Globus pallidus (tissue), 1 donor: ENCODE measurements at regions not wholly inside any gene's neighbourhood (a gene's known extent, or its start where the extent isn't known, plus 50 kb on each side); places are given as distances from the start of the nearest gene placed in this dataset.

ENCODE experiments used
- DNase-seq: peaks from one replicate; pipeline ENCODE4 v3.0.0-alpha.2; 2015; ENCODE audit warnings: low spot score

DNA sequence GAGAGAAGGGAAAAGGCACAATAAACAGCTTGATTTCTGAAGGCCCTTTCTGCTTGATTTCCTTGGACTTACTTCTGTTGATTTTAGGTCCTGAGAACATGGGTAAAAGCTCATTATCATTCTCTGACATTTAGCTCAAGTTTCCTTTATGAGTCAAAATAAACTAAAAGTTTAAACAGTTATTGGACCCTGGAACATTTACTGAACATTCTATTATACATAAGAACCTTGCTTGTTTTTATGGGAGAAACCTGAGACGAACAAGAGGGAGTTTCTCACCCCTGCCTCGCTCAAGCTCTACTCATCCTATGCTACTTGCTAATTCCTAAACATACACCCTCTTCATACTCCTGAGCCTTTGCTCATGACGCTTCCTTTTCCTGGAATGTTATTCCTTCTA, 538.3 kb upstream of the PKN2 start:
- DNase-seq, result no peak

DNA sequence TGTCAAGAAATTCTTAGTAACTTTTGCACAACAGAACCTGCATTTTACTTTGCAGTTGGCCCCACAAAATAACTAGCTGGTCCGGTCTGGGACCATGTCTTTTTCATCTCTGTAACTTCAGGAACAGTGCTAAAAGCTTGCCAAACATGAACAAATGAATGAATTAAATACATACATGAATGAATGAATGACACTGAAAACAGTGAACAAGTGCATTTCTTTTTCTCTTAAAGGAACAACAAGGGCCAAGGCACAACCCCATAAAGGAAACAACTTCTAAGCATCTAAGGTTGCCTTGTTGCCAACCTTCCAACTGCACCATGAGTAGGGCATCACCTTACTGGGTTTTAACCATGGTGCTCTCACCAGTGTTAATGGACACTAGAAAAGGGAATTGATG, 534.4 kb upstream of the PKN2 start:
- DNase-seq, result no peak

DNA sequence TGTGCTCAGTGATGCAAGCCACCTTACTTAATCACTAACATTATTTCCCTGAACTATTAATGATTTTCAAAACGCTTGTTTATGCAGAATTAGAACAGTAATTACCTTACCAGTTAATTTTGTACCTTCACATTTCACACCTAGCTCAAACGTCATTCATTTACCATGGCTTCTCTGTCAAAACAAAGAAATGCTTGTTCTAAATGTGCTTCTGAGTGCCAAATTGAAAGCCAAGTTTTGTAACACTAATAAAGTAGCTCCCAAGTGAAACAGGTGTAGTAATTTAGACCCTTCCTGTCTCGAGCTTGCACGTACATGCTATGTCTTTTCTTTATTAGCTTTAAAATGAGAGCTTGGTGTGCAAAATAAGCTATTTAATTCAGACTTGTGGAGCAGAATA, 533.7 kb upstream of the PKN2 start:
- DNase-seq, result no peak

DNA sequence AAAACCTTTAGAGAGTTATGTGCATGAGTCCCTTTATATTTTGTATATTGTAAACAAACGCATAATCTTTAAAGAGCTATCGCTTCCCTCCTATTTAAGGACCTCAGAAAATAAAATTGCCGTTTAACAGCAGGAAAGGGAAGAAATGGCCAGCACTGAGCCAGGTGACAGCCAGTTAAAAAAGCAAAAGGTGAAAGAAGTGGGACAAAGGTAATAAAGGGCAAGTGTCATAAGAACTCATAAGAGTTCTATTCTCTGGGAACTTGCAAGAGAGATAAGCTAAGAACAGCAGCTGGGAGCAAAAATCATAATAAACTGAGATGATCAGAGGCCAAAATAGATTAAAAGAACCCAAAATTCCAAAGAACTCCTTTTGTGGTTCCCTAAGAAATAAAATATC, 520.9 kb upstream of the PKN2 start:
- DNase-seq, result no peak

DNA sequence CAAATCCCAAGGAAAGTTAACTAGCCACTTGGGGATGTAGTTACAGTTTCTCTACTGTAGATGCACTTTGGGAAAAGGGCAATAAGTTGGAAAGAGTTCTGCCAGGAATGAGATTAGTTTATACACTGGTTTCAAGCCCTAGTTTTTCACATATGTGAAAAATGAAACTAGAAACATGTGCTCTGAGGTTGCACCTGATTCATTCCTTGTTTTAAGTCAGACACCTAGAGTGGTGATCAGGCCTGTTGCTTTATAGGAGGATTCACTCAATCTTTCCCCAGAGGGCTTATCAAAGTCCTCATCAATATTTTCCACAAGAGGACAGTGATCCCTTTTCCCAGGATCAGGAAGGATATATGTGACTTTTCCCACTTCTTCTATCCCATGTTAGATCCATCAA, 515.9 kb upstream of the PKN2 start:
- no peak for DNase-seq

DNA sequence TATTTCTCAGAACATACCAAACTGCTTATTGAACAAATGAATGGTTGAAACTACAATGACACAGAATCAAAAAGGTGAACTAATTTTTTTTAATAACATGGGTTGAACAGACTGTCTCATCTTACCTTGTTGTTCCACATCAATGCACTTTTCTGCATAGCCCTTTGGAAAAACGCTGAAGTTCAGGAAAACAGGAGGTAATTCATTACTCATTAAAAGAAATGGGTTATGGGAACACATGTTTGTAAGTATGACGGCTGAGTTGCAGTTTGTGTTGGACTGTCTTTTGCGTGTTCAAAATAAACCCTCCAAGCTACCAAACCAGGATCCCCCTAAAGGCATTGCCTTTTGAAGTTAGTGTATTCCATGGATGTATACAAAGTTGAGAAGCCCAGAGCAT, 514.9 kb upstream of the PKN2 start:
- no peak for DNase-seq

DNA sequence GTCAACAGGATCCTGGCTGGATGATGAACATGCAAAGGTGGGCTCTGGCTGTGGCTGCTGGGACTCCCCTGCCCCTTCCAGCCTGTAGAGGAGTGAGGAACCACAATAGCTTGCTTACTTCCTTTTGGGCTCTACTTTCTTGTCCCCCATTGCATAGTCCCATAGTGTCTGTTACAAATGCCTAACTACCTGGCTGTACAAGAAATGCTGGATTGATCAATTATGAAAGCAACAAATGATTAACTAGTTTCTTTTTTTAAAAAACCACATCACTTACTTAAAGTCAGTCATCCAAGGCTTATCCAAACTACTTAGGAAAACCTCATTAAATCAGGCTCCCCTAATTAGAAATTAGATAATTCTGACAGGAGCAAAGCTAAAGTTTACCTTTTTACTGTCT, 514.1 kb upstream of the PKN2 start:
- DNase-seq, result no peak

DNA sequence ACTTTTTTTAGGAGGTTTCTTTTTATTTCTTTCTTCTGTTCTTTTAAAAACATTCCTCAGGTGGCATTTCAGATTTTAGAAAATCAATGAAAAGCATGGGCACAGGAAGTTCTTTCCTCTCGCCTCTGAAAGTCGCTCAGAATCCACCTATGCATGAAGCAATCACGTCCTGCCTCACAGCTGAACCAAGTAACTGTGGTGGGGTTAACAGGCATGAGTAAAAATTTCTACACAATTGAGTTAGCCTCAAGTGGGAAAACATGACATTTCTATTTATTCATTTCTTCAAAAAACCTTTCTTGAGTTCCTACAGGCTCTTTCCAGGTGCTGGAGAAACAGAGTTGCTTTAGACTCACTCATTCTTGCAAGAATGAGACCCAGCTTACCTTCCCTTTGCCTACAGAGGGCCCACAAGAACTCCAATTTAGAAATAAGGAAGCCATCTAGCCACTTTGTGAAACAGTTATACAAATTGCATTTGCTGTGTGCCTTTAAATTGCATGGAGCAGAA, 508.9 kb upstream of the PKN2 start:
- DNase-seq, result no peak

DNA sequence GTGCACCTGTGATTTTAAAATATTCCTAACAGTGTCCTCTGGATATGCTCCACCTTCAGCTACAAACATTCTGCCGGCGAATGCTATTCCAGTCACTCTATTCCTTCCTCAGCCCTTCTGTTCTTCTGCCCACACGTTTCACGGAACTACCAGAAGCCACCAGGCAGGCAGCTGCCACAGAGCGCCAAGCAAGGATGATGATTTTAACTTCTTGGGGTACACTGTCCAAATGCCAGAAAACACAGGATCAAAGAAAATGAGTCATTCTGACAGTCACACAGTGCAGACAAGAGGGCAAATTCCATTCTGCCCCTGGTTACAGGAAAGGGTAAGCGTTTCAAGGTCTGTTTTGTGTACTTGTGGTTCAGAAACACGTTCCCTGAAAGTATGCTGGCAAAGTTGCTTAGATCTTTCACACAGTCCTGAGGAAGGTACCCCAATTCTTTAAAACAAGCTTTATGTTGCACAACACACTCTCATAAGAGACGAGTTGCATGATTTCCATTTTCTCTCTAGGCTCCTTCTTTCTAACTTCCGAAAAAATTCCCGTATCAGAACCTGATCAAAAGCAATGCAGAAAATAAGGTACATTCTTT, 508.3 kb upstream of the PKN2 start:
- DNase-seq, result no peak

DNA sequence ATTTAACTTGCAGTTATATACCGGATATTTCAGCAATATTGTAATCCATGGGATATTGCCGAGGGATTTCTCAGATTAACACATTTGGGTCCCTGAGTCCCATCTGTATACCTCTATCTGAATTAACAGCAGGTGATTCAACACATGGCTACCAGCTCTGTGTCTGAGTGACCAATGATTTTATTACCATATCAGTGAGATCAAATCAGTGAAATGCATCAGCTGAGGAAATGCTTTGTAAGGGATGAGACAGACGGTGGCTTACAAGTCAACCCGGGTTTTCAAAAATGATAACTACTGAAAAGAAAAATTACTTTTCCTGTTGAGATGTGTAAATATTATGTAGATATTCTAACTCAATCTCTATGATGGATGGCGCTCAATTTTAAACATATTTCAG, 504.1 kb upstream of the PKN2 start:
- no peak for DNase-seq

DNA sequence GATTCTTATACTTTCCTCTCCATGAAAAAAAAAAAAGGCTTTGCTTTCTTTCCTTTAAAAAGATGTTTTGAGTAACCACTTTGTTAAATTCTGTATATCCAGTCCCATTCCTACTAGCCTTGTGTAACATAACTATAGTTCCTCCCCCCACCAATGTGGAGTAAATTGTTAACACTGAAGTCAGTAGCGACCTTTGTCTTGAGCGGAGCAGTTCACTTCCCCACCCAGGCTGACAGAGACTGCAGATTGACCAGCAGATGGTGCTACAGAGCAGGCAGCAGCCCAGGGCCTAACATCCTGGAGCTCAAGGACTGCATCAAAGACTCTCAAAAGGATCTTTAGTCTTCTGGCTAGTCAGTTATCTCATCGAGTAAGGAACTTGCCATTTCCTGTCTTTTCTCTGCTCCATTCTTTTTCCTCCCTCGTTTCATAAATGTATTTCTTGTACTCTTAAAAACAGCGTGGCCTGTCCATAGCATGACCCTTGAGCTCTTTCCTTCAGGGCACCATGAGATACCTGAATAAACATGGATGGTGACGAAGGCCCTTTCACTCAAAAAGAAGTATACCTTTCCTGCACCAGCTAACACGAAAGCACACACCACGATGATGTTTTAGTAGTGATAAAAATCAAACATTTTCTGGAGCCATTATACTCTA, 503.5 kb upstream of the PKN2 start:
- peak; percentile 80 for DNase-seq

DNA sequence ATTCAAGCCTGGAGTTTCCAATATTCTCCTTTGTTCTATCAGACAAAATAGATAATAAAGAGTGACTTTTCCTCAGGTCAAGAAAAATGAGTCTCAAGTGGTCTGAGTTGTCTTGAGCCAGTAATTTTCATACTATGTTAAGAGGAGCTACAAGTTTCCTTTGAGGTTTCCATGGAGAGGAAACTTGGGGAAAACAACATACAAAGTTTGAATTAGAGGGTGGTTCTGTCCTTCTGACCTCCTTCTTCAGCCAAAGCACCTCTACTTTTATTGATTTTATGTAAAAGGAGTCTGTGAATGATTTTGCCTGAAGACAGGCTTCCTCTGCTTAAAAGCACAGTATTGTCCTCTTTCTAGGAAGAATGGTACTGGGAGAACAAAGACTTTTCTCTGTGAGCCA, 497.2 kb upstream of the PKN2 start:
- DNase-seq, result no peak

DNA sequence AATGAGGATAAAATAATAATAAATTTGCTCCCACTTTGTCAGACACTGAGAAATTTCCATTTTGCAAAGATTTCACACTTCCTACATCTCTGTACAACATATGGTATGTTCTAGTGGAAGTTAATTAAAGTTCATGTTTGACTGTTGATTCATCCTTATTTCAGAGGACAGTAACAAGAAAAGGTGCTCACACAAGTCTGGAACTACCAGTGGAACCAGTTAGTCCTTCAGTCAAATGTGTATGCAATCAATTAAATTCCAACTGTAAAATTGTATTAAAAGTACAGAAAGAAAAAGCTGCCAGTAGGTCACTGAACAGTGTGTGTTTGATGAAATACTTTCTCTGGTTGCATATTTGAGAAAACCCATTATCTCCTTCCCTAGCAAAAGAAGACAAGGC, 496.0 kb upstream of the PKN2 start:
- DNase-seq, result no peak

DNA sequence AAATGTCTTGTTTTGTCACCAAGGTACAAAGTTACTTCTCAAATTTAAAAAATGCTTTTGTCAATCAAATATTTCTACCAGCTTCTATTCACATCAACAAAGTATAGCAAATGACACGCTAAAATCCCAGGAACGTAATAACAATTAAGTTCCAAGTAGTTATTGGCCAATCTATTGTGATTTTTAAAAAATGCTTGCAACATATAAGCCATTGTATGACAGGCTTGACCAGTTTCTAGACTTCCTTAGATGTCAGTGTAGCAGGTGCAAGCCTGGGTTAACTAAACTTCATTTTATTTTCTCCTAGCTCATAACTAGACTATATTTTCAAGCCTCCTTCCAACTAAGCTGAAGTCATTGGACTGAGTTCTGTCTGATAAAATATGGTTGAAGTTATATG, 494.5 kb upstream of the PKN2 start:
- DNase-seq, result no peak

DNA sequence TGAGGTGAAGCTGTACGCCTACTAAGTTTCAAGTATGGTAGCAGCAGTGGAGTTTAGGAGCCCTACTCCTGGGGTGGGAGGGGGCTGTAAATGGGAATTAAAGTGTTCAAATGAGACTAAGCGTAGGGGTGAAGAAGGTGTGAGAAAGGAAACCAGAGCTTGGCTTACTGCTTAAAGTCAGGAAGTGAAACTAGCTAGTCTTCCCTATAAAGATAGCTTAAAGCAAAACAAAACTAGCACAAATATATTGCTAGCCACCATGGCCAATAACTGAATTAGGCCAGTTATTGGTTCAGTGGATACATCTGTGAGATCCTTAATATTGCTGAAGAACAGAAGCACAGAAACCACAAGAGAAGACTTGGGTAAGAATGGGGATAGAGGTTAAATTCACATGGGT, 492.2 kb upstream of the PKN2 start:
- no peak for DNase-seq

DNA sequence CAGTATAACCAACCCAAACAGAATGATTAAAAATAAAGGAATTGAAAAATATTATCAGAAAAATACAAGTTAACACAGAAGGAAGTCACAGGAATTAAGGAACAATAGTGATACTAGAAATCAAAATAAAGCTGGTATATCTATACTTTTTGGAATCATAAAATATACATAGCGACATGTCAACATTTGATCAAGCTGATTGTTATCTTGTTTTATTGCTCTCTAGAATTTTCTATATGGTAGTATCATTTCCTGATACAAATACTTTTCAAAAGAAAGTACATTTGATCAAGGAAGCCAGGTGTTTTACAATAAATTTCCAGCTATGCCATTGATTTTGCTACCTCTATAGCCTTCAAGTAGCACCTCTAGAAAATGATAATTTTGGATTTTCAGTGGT, 489.5 kb upstream of the PKN2 start:
- no peak for DNase-seq

DNA sequence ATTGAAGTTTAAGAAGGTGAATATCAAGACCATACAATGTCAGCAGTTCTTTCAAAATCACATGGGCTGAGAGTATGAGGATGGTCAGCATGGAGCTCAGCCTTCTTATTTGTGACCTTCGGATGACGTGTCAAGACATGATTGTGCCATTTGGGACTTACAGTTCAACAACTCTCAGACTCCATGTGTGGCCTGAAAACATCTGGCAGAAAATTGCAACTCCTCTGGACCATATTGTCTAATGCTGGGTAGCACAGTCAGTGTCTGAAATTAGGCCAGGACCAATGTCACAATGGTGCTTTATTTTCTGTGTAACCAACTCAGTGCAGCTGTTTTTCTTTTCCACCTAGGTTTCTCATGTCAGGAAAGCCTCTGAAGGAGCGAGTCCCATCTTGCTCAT, 483.5 kb upstream of the PKN2 start:
- DNase-seq, result no peak

DNA sequence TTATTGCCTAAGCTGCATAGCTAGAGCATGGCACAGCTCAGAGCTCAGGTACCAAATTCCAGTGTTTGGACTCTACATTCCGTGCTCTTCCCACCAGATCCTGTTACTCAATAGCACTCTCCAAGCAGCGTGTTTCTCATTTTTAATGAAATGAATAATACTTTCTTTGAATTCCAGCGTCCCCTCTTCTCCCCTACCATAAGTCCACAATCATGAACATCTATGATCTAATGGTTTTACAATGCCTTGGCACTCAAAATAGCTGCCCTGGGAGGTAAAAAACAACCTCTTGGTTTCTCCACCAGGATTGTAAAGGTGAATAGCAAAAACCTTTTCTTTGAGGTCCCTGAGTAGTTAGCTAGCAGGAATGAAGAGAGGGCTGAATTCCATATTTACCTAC, 480.0 kb upstream of the PKN2 start:
- DNase-seq, result no peak

DNA sequence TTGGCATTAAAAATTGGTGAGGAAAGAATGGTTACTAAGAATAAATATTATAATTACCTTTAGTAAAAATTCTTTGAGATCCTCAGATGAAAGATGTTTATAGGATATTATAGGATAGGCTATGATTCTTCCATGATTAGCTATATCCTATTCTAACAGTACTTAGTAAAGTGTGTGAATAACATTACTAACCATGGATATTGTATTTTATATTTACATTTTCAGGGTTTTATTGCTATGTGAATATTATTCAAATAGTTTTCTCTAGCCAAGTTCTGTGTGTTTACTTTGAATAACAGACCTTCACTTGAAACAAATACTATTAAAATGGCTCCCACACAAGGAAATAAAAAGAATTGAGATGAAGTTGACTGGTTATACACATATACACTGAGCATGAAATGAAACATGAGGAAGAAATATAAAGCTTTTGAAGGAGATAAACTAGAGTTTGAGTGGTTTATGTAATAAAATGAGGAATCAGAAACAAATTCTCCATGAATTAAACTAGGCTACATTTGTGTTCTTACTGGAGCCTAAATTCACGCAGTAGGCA, 479.4 kb upstream of the PKN2 start:
- DNase-seq, result no peak

DNA sequence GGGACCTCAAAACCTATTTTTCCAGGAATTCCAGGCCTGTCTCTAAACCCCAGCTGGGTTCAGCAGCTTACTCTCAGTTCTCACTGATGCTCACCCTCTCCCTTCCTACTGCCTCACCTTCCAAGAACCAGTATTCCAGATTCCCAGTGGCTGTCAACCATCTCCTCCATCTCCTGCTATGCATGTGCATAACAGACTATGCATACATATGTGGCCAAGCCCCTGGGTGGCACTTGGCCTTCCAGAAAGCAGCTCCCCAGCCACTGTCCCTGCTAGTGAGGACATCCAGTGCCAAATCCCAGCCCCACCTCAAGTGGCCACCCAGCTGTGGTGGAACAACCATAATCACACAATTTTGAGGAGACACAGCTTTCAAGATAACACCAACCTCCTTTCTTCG, 475.7 kb upstream of the PKN2 start:
- no peak for DNase-seq

DNA sequence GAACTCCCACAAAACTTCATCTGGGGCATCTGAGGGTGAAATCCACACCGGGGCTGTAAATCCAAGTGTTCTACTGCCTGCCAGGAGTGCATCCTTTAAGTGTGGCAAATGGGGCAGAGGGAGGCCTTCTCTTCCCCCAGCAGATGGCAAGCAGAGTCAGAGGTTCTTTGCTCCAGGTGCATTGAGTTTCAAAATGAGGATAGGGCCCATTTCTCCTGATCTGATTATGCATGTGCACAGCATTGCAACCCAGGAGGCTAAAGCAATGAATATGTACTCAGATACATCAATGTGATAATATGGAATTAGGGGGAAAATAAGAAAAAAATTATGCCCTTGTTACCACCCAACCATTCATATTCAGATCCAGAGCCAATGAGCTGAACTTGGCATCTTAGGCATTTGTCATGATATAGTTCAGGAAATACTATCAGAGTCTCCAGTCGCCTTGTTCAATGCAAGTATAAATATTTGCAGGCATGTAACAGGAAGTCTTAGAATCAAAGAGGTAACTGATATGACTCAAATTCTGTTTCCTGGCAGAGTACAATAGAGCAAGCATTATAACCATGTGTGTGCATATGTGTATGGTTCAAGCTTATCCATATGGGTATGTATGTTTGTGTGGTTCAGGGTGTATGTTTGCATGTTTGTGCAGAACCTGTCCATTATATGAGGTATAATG, 473.8 kb upstream of the PKN2 start:
- no peak for DNase-seq

DNA sequence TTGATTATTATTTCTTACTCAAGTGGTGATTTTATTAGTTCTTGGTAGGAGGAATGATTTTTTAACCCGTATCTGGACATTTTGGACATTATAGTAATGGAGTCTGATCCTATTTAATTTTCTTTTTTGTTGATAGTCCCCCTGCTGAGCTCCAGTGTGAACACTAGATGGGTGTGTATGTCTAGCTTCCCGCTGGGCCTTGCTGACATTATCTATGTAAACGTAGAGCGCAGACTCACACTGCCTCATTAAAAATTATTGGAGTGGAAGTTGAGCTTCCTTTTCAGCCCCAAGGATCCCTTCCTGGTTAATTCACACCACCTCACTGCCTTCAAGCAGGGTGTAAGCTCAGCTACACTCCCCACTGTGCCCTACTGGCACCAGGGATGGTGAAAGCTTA, 467.6 kb upstream of the PKN2 start:
- DNase-seq, result no peak

DNA sequence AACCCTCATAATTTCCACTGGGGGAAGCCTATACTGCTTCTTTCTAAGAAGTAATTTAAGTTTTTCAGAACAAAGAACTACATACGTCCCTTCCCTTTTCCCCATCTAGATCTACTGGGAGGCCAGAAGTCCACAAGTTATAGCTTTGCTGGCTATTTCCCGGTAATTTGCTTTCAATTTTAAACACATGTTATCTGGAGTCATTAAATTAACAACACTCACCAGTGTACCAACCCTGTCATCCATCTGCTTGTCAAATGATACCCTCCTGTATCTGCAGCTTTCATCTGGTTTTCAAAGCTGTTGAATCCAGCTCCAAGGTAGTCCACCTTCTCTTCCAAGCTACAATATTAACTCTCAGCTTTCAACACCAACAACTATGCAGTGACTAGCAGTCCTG, 466.7 kb upstream of the PKN2 start:
- DNase-seq, result no peak
